IMR-90 (cell line): ENCODE measurements at regions not wholly inside any gene's neighbourhood (a gene's known extent, or its start where the extent isn't known, plus 50 kb on each side); places are given as distances from the start of the nearest gene placed in this dataset.

Source experiments
- ATAC-seq: fragments of 200-7000 bp; cut with Tn5 transposase; 2 replicates; pipeline ENCODE4 v1.9.1; 2020; ENCODE audit warnings: low read depth, mild to moderate bottlenecking, moderate library complexity
- BruUV-seq: library from RNA; stranded (reverse); fragments of 400-500 nt; replicated peaks from 2 replicates; lab custom pipeline; 2021; lab: Mats Ljungman, UMichigan
- CTCF ChIA-PET: fragments of 300-600 bp; formaldehyde crosslinking; extraction: SDS; loops from one replicate; lab custom pipeline; 2021; ENCODE audit warnings: antibody characterized with exemption; lab: Yijun Ruan, JAX
- POLR2A ChIA-PET: fragments of 300-600 bp; sonication (Branson Sonifier 250); formaldehyde crosslinking; loops from one replicate; lab custom pipeline; 2022; ENCODE audit warnings: antibody characterized with exemption; ENCODE audit not compliant: unreplicated experiment; lab: Charles Lee
- DNase-seq: peaks from one replicate; pipeline ENCODE4 v3.0.0; 2013
- H2AFZ ChIP-seq: replicated peaks from 2 replicates; pipeline ENCODE3; 2013; ENCODE audit warnings: low read length, mild to moderate bottlenecking; ENCODE audit not compliant: poor library complexity
- H2AK5ac ChIP-seq: 2 replicates; pipeline ENCODE4 v1.6.1; 2013; ENCODE audit warnings: low read depth, low read length, inconsistent platforms
- H2AK9ac ChIP-seq: replicated peaks from 2 replicates; pipeline ENCODE3; 2013; ENCODE audit warnings: mild to moderate bottlenecking, low read depth, low read length, moderate library complexity; ENCODE audit not compliant: poor library complexity
- H2BK120ac ChIP-seq: 2 replicates; pipeline ENCODE4 v1.6.1; 2013; ENCODE audit warnings: low read depth, low read length, inconsistent platforms
- H2BK15ac ChIP-seq: 3 replicates; pipeline ENCODE4 v1.6.1; 2013; ENCODE audit warnings: low read depth, low read length, inconsistent platforms
- H2BK20ac ChIP-seq: 2 replicates; pipeline ENCODE4 v1.6.1; 2013; ENCODE audit warnings: low read depth, mild to moderate bottlenecking, inconsistent platforms, low read length, moderate library complexity
- H2BK5ac ChIP-seq: 2 replicates; pipeline ENCODE4 v1.6.1; 2013; ENCODE audit warnings: mild to moderate bottlenecking, low read depth, low read length, inconsistent platforms; ENCODE audit not compliant: poor library complexity, severe bottlenecking
- H3K14ac ChIP-seq: replicated peaks from 2 replicates; pipeline ENCODE4 v1.6.1; 2013; ENCODE audit warnings: low read depth, low read length, inconsistent platforms
- H3K18ac ChIP-seq: 2 replicates; pipeline ENCODE4 v1.6.1; 2013; ENCODE audit warnings: low read depth, low read length, control low read depth
- H3K23ac ChIP-seq: 2 replicates; pipeline ENCODE4 v1.6.1; 2013; ENCODE audit warnings: low read depth, low read length, inconsistent platforms
- H3K27ac ChIP-seq: 2 replicates; pipeline ENCODE4 v1.5.1; 2013; ENCODE audit warnings: mild to moderate bottlenecking, control low read depth, low read length; ENCODE audit not compliant: insufficient read depth
- H3K27me3 ChIP-seq: 2 replicates; pipeline ENCODE4 v1.6.1; 2013; ENCODE audit warnings: low read length; ENCODE audit not compliant: control insufficient read depth, insufficient read depth
- H3K36me3 ChIP-seq: 2 replicates; pipeline ENCODE4 v1.6.1; 2013; ENCODE audit warnings: low read length, mixed read lengths; ENCODE audit not compliant: control insufficient read depth, insufficient read depth
- H3K4ac ChIP-seq: 2 replicates; pipeline ENCODE4 v1.6.1; 2013; ENCODE audit warnings: low read depth, low read length, inconsistent platforms
- H3K4me1 ChIP-seq: 2 replicates; pipeline ENCODE4 v1.6.1; 2013; ENCODE audit warnings: low read length, mixed read lengths; ENCODE audit not compliant: control insufficient read depth, insufficient read depth
- H3K4me2 ChIP-seq: 2 replicates; pipeline ENCODE4 v1.6.1; 2013; ENCODE audit warnings: low read depth, mild to moderate bottlenecking, control low read depth, low read length, moderate library complexity
- H3K4me3 ChIP-seq: 2 replicates; pipeline ENCODE4 v1.5.1; 2013; ENCODE audit warnings: low read depth, mild to moderate bottlenecking, control low read depth, low read length, moderate library complexity; ENCODE audit not compliant: insufficient read depth
- H3K56ac ChIP-seq: 2 replicates; pipeline ENCODE4 v1.6.1; 2013; ENCODE audit warnings: low read length, inconsistent platforms; ENCODE audit not compliant: insufficient read depth; ENCODE audit errors: extremely low read depth
- H3K79me1 ChIP-seq, 2 experiments: 2 replicates each; pipeline ENCODE4 v1.6.1; 2013; ENCODE audit warnings: low read length in 2 of 2, inconsistent platforms in 1 of 2, low read depth in 1 of 2
- H3K9ac ChIP-seq: 2 replicates; pipeline ENCODE4 v1.6.1; 2013; ENCODE audit warnings: low read depth, low read length, control low read depth
- H3K9me1 ChIP-seq: 2 replicates; pipeline ENCODE4 v1.6.1; 2013; ENCODE audit warnings: low read length, inconsistent platforms; ENCODE audit not compliant: insufficient read depth
- H3K9me3 ChIP-seq: 2 replicates; pipeline ENCODE4 v1.6.1; 2013; ENCODE audit warnings: low read length; ENCODE audit not compliant: control insufficient read depth, insufficient read depth
- H4K20me1 ChIP-seq: 2 replicates; pipeline ENCODE4 v1.6.1; 2013; ENCODE audit warnings: low read length, inconsistent platforms; ENCODE audit not compliant: insufficient read depth
- H4K5ac ChIP-seq: 2 replicates; pipeline ENCODE4 v1.6.1; 2013; ENCODE audit warnings: mild to moderate bottlenecking, low read depth, low read length, control low read depth
- H4K8ac ChIP-seq, 2 experiments: 2 replicates each; pipeline ENCODE4 v1.6.1; 2013; ENCODE audit warnings: low read depth in 2 of 2, low read length in 2 of 2, control low read depth in 1 of 2, inconsistent platforms in 1 of 2
- H4K91ac ChIP-seq: 2 replicates; pipeline ENCODE4 v1.6.1; 2013; ENCODE audit warnings: low read depth, low read length, inconsistent platforms; ENCODE audit not compliant: insufficient read depth
- CTCF ChIP-seq: conservative IDR thresholded peaks from 2 replicates; pipeline ENCODE4 v1.5.1; 2012; ENCODE audit warnings: mild to moderate bottlenecking, low read depth, low read length, improper control_type of control experiment
- ELK1 ChIP-seq: fragments of 150-350 bp; IDR thresholded peaks from 2 replicates; pipeline ENCODE4 v1.6.1; 2016; ENCODE audit warnings: low read depth, mild to moderate bottlenecking, low read length, moderate library complexity, borderline replicate concordance
- MXI1 ChIP-seq: IDR thresholded peaks from 2 replicates; pipeline ENCODE4 v1.6.1; 2012; ENCODE audit warnings: low read depth, mild to moderate bottlenecking, low read length, moderate library complexity, borderline replicate concordance
- POLR2A ChIP-seq: IDR thresholded peaks from 2 replicates; pipeline ENCODE4 v1.6.1; 2012; ENCODE audit warnings: mild to moderate bottlenecking, low read depth, low read length
- RAD21 ChIP-seq: IDR thresholded peaks from 2 replicates; pipeline ENCODE4 v1.6.1; 2012; ENCODE audit warnings: low read length, improper control_type of control experiment
- RFX5 ChIP-seq: IDR thresholded peaks from 2 replicates; pipeline ENCODE4 v1.8.0; 2012; ENCODE audit warnings: low read depth, mild to moderate bottlenecking, low read length, moderate library complexity
- SMC3 ChIP-seq: fragments of 150-350 bp; IDR thresholded peaks from 2 replicates; pipeline ENCODE4 v1.6.1; 2016; ENCODE audit warnings: low read depth, mild to moderate bottlenecking, antibody characterized with exemption, low read length, moderate library complexity
- WGBS, 2 experiments: methylation state at CpG; one replicate each; pipeline versions ENCODE4 v1.1.5 to v1.1.7; 2013; ENCODE audit warnings: missing lambda C conversion rate in 2 of 2; ENCODE audit not compliant: insufficient read length in 1 of 2; ENCODE audit errors: extremely low coverage in 2 of 2; 5-methylcytosine and 5-hydroxymethylcytosine counted together
- dilution Hi-C: fragments of 300-500 bp; cut with HindIII; formaldehyde crosslinking; loops from one replicate; pipeline ENCODE4 v1.14.3; 2018; ENCODE audit warnings: low sequenced_read_pairs; ENCODE audit not compliant: unreplicated experiment
- in situ Hi-C: fragments of 300-500 bp; cut with MboI; formaldehyde crosslinking; loops from 3 replicates; pipeline ENCODE4 v1.14.3; 2019; ENCODE audit warnings: low sequenced_read_pairs, inconsistent platforms, mixed read lengths
- intact Hi-C: fragments of 100-400 bp; cut with micrococcal nuclease; formaldehyde crosslinking; loops from 2 replicates; pipeline ENCODE4 v1.10.0; 2022

- H3K4me2 ChIP-seq, result no peak overlapping the region
- H3K9me3 ChIP-seq, result peaks cover 7% of the 10 kb centered on the region
- no peak overlapping the region for H4K91ac ChIP-seq
- no peak overlapping the region for H3K4me3 ChIP-seq
- H2AK9ac ChIP-seq, result no peak overlapping the region
- no peak overlapping the region for H3K56ac ChIP-seq
- H3K79me1 ChIP-seq, result no peaks in the 10 kb centered on the region
- no peak overlapping the region for H3K27ac ChIP-seq
- no peaks in the 10 kb centered on the region for H3K9me1 ChIP-seq
- dilution Hi-C loops, result no loop called here
- no peaks in the 10 kb centered on the region for H3K4me1 ChIP-seq
- H3K14ac ChIP-seq, result no peak overlapping the region
- ChIA-PET CTCF (interaction anchor here (0.6 to 1.3 kb wide), 7 partner anchors 10 to 946 kb away, joined by 3 to 5 read pairs (median 3); no protein-coding TSS in a partner anchor), POLR2A (interaction anchor here (0.6 kb wide), 1 partner anchor 959 kb away, joined by 3 read pairs; no protein-coding TSS in a partner anchor)
- H2BK20ac ChIP-seq, result no peak overlapping the region
- H2AFZ ChIP-seq, result no peak overlapping the region
- H3K36me3 ChIP-seq, result no peaks in the 10 kb centered on the region
- ATAC-seq (peak; percentile 69), DNase-seq (peak; percentile 48)
- no peak overlapping the region; a peak in 1 of 4 replicates for H4K8ac ChIP-seq
- no peak overlapping the region for H2BK120ac ChIP-seq
- intact Hi-C loops, result loop anchor here (2.0 to 5.0 kb wide), 5 partner anchors 235 to 870 kb away; no protein-coding TSS in a partner anchor
- no peak overlapping the region for H3K18ac ChIP-seq
- H2BK5ac ChIP-seq, result no peak overlapping the region
- no peak overlapping the region for H2AK5ac ChIP-seq
- H3K23ac ChIP-seq, result no peak overlapping the region
- in situ Hi-C loops, result loop anchor here (25.0 kb wide), 2 partner anchors 595 to 895 kb away; no protein-coding TSS in a partner anchor
- BruUV-seq, result no TSS peak
- TF ChIP-seq RAD21, result peak; percentile 58
- no peak for TF ChIP-seq ELK1
- no peak for TF ChIP-seq POLR2A
- no peak for TF ChIP-seq MXI1
- peak; percentile 56 for TF ChIP-seq SMC3
- no peak for TF ChIP-seq RFX5
- peak; percentile 52 for TF ChIP-seq CTCF
- no peak overlapping the region for H2BK15ac ChIP-seq
- H4K20me1 ChIP-seq, result no peaks in the 10 kb centered on the region
- no peak overlapping the region for H3K9ac ChIP-seq
- H4K5ac ChIP-seq, result no peak overlapping the region
- WGBS, 2 experiments, result no CpG with 5 or more reads among the region's 4 CpGs
- H3K27me3 ChIP-seq, result no peaks in the 10 kb centered on the region; the same call in 1 of the 2 replicates
- H3K4ac ChIP-seq, result no peak overlapping the region
Measured at GRCh38 chr3:70716832-70717231, 404.4 kb upstream of the MDFIC2 start.
